ENCODE measurements at regions not wholly inside any gene's neighbourhood (a gene's known extent, or its start where the extent isn't known, plus 50 kb on each side); places are given as distances from the start of the nearest gene placed in this dataset.
"Not testable (repeated sequence)": the region's sequence is repeated elsewhere in the genome, so short reads cannot be mapped to it uniquely, and the experiment has no call there.

- no peak overlapping the region for H3K27ac ChIP-seq
- TF ChIP-seq POLR2A (IDR thresholded peaks at IDR 0.05) (no peak), CTCF (IDR thresholded peaks at IDR 0.05 in 8 of 11, conservative IDR thresholded peaks at IDR 0.05 in 3 of 11) (no peak), POLR2AphosphoS5 (IDR thresholded peaks at IDR 0.05) (no peak)
- H3K4me3 ChIP-seq, result no peak overlapping the region
- H3K4me1 ChIP-seq, result no peaks in the 10 kb centered on the region
- H3K36me3 ChIP-seq, result no peaks in the 10 kb centered on the region
- DNase-seq, result no peak
- H3K27me3 ChIP-seq (replicated peaks in 1 of 7), result peaks cover 0 to 50% (median 15%) of the 10 kb centered on the region in 7 donors
- intact Hi-C loops (cut with DNase I; ENCODE audit: low total_unique reads), result no loop called here
- peaks cover 0 to 19% (median 13%) of the 10 kb centered on the region in 8 donors for H3K9me3 ChIP-seq
These were observed 136.0 kb downstream of the LMLN start for GRCh38 chr3:198096015-198096414.

DNA sequence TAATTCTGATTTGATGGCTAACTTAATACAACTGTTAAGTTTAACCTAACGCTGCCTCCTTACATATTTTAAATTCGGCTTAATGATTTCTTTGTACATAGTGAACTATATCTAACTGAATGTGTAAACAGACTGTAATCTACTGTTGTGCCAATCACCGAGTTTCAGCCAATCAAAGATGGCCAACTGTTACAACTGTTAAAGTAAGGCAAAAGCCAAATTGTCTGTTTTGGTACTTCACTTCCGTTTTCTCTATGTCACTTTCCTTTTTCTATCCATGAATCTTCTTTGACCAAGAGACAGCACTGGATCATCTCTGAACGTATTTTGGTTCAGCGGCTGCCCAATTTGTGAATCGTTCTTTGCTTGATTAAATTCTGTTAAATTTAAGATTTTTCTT lies 137.0 kb downstream of the LMLN start:
- TF ChIP-seq POLR2A (IDR thresholded peaks at IDR 0.05) (no peak), POLR2AphosphoS5 (IDR thresholded peaks at IDR 0.05) (no peak), CTCF (IDR thresholded peaks at IDR 0.05 in 8 of 11, conservative IDR thresholded peaks at IDR 0.05 in 3 of 11) (no peak)
- WGBS, 5 donors, result 78 to 88% (median 87%) methylated on average over 7 of the region's 7 CpGs

DNA sequence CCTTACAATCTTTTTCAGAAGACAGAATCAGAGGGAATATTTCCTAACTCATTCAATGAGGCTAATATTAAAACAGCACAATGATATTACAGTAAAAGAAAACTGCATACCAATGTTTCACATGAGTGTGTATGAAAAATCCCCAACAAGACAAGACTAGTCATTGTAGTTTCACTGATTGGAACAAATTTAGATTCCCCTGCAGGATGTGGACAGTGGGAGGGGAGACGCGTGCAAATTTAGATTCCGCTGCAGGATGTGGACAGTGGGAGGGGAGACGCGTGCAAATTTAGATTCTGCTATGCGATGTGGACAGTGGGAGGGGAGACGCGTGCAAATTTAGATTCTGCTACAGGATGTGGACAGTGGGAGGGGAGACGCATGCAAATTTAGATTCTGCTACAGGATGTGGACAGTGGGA lies 138.7 kb downstream of the LMLN start:
- H3K36me3 ChIP-seq; H3K27ac ChIP-seq; intact Hi-C loops (cut with DNase I; ENCODE audit: low total_unique reads); H3K4me3 ChIP-seq; H3K4me1 ChIP-seq; DNase-seq: not testable (repeated sequence)
- Histone ChIP-seq H3K27me3 (replicated peaks in 1 of 7) (peaks cover 0 to 24% (median 7%) of the 10 kb centered on the region in 7 donors), H3K9me3 (peaks cover 0 to 18% (median 13%) of the 10 kb centered on the region in 8 donors)
- 43 to 68% (median 58%) methylated on average over 7 to 9 of the region's 9 CpGs for WGBS, 5 donors

More for the DNA sequence above, 137.0 kb downstream of the LMLN start:
- intact Hi-C loops (cut with DNase I; ENCODE audit: low total_unique reads), result no loop called here
- Histone ChIP-seq H3K4me3 (no peak overlapping the region), H3K36me3 (no peaks in the 10 kb centered on the region), H3K4me1 (no peaks in the 10 kb centered on the region), H3K9me3 (peaks cover 0 to 19% (median 13%) of the 10 kb centered on the region in 8 donors), H3K27ac (no peak overlapping the region), H3K27me3 (replicated peaks in 1 of 7) (peaks cover 0 to 41% (median 15%) of the 10 kb centered on the region in 7 donors)
- DNase-seq, result no peak

GRCh38 chr3:198103070-198103469 lies 143.1 kb downstream of the LMLN start:
- peaks cover 0 to 31% (median 7%) of the 10 kb centered on the region in 8 donors for H3K9me3 ChIP-seq
- intact Hi-C loops (cut with DNase I; ENCODE audit: low total_unique reads); H3K4me1 ChIP-seq; H3K4me3 ChIP-seq; DNase-seq; H3K36me3 ChIP-seq; H3K27ac ChIP-seq; H3K27me3 ChIP-seq (replicated peaks in 1 of 7): not testable (repeated sequence)
- WGBS, 5 donors, result 0 to 48% (median 23%) methylated on average over 5 to 10 of the region's 10 CpGs

DNA sequence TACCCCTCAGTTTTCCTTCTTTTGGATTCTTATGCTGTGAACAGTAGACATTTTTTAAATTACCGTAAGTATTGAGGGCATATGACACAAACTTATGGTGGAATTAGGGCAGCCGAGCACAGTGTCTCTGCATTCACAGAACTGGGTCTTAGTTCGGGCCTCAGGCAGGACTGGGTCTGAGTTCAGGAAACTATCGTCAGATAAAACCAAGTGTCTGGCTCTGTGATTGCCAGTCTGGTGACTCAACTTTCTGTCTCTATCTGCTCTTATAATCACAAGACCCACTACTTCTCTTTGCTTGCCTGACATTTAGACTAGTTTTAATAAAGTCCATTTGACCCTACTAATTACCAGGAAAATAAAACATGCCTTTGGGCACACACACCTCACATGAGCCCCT lies 146.2 kb downstream of the LMLN start:
- no peak for DNase-seq
- H3K27ac ChIP-seq, result no peak overlapping the region
- TF ChIP-seq POLR2AphosphoS5 (IDR thresholded peaks at IDR 0.05), result no peak
- TF ChIP-seq CTCF (IDR thresholded peaks at IDR 0.05 in 8 of 11, conservative IDR thresholded peaks at IDR 0.05 in 3 of 11), result no peak
- no peak for TF ChIP-seq POLR2A (IDR thresholded peaks at IDR 0.05)
- H3K9me3 ChIP-seq, result peaks cover 0 to 33% (median 0%) of the 10 kb centered on the region in 8 donors
- 90 to 98% (median 94%) methylated on average over 4 of the region's 4 CpGs for WGBS, 5 donors
- intact Hi-C loops (cut with DNase I; ENCODE audit: low total_unique reads), result no loop called here
- peaks cover 0 to 39% (median 20%) of the 10 kb centered on the region in 7 donors for H3K27me3 ChIP-seq (replicated peaks in 1 of 7)
- H3K4me3 ChIP-seq, result no peak overlapping the region
- H3K36me3 ChIP-seq, result no peaks in the 10 kb centered on the region
- H3K4me1 ChIP-seq, result peaks cover 0 to 6% (median 0%) of the 10 kb centered on the region in 6 donors

All from spleen (tissue), 11 donors.